ENCODE measurements at regions not wholly inside any gene's neighbourhood (a gene's known extent, or its start where the extent isn't known, plus 50 kb on each side); places are given as distances from the start of the nearest gene placed in this dataset.

- Histone ChIP-seq H3K4me1 (ENCODE audit: low read depth) (no peaks in the 10 kb centered on the region), H3K4me3 (no peak overlapping the region), H3K36me3 (ENCODE audit: low read depth) (no peaks in the 10 kb centered on the region), H3K9me3 (peaks cover 26% of the 10 kb centered on the region)
- no peak for TF ChIP-seq CTCF (IDR thresholded peaks at IDR 0.05)
- intact Hi-C loops (cut with DNase I, micrococcal nuclease) = no loop called here
- DNase-seq (no peak), ATAC-seq (no peak)
Measured at GRCh38 chr14:39772627-39773026, 340.4 kb upstream of the FBXO33 start.

- no peak for ATAC-seq
- H3K4me1 ChIP-seq (ENCODE audit: low read depth) = no peaks in the 10 kb centered on the region
- TF ChIP-seq CTCF (IDR thresholded peaks at IDR 0.05) = no peak
- no peak for DNase-seq
- intact Hi-C loops (cut with DNase I, micrococcal nuclease) = no loop called here
- no peaks in the 10 kb centered on the region for H3K36me3 ChIP-seq (ENCODE audit: low read depth)
- no peak overlapping the region for H3K4me3 ChIP-seq
- peaks cover 19% of the 10 kb centered on the region for H3K9me3 ChIP-seq
Measured at GRCh38 chr14:39768589-39768988, 336.4 kb upstream of the FBXO33 start.

- no peak for TF ChIP-seq CTCF (IDR thresholded peaks at IDR 0.05)
- no peak for ATAC-seq
- intact Hi-C loops (cut with DNase I, micrococcal nuclease) = no loop called here
- H3K9me3 ChIP-seq = peaks cover 32% of the 10 kb centered on the region
- no peaks in the 10 kb centered on the region for H3K36me3 ChIP-seq (ENCODE audit: low read depth)
- no peak for DNase-seq
- H3K4me3 ChIP-seq = no peak overlapping the region
- no peaks in the 10 kb centered on the region for H3K4me1 ChIP-seq (ENCODE audit: low read depth)
Measured at GRCh38 chr14:39766397-39767000, 334.3 kb upstream of the FBXO33 start.

- TF ChIP-seq CTCF (IDR thresholded peaks at IDR 0.05) = no peak
- intact Hi-C loops (cut with DNase I, micrococcal nuclease) = no loop called here
- Histone ChIP-seq H3K4me1 (ENCODE audit: low read depth) (no peaks in the 10 kb centered on the region), H3K4me3 (no peak overlapping the region), H3K36me3 (ENCODE audit: low read depth) (no peaks in the 10 kb centered on the region), H3K9me3 (peaks cover 35% of the 10 kb centered on the region)
- DNase-seq = no peak
- no peak for ATAC-seq
Measured at GRCh38 chr14:39765676-39766075, 333.4 kb upstream of the FBXO33 start.

- DNase-seq = no peak
- Histone ChIP-seq H3K36me3 (ENCODE audit: low read depth) (no peaks in the 10 kb centered on the region), H3K4me3 (no peak overlapping the region), H3K9me3 (peaks cover 38% of the 10 kb centered on the region), H3K4me1 (ENCODE audit: low read depth) (no peaks in the 10 kb centered on the region)
- ATAC-seq = no peak
- intact Hi-C loops (cut with DNase I, micrococcal nuclease) = no loop called here
- no peak for TF ChIP-seq CTCF (IDR thresholded peaks at IDR 0.05)
Measured at GRCh38 chr14:39763402-39763890, 331.2 kb upstream of the FBXO33 start.
